ENCODE measurements at regions not wholly inside any gene's neighbourhood (a gene's known extent, or its start where the extent isn't known, plus 50 kb on each side); places are given as distances from the start of the nearest gene placed in this dataset.

DNA sequence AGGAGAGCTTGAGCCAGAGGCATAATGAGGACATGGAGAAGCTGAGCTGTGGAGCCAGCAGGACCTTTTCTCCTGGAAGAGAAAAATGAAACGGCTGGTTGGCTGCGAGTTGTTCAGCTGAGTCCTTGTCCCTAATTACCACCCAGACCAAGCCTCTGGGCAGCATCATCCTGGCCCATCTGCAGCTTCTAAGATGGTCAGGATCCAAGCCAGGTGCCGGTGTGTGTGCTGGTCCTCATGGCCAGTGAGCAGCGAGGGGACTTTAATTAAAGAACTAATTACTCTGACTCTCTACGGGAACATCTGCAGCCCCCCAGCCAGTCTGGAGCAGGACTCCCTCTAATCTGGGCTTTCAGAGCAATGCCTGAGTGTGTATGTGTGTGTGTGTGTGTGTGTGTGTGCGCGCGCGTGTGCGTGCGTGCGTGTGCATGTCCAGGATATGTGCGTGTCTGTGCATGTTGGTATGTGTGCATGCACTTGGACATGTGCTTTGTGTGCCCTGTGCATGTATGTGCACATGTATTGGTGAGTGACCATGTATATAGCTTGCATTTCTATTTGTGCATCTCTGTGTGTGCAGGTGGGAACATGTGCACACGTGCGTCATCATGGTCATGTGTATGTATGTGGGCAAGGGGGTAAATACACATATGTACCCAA, 173.9 kb downstream of the DHX35 start:
- no peak overlapping the region for H3K4me3 ChIP-seq (ENCODE audit: low read depth, low read length)
- no peak for DNase-seq (ENCODE audit: low read depth)
- TF ChIP-seq, protein P1, sequence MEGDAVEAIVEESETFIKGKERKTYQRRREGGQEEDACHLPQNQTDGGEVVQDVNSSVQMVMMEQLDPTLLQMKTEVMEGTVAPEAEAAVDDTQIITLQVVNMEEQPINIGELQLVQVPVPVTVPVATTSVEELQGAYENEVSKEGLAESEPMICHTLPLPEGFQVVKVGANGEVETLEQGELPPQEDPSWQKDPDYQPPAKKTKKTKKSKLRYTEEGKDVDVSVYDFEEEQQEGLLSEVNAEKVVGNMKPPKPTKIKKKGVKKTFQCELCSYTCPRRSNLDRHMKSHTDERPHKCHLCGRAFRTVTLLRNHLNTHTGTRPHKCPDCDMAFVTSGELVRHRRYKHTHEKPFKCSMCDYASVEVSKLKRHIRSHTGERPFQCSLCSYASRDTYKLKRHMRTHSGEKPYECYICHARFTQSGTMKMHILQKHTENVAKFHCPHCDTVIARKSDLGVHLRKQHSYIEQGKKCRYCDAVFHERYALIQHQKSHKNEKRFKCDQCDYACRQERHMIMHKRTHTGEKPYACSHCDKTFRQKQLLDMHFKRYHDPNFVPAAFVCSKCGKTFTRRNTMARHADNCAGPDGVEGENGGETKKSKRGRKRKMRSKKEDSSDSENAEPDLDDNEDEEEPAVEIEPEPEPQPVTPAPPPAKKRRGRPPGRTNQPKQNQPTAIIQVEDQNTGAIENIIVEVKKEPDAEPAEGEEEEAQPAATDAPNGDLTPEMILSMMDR (conservative IDR thresholded peaks at IDR 0.05; ENCODE audit: low read depth, low read length): no peak

DNA sequence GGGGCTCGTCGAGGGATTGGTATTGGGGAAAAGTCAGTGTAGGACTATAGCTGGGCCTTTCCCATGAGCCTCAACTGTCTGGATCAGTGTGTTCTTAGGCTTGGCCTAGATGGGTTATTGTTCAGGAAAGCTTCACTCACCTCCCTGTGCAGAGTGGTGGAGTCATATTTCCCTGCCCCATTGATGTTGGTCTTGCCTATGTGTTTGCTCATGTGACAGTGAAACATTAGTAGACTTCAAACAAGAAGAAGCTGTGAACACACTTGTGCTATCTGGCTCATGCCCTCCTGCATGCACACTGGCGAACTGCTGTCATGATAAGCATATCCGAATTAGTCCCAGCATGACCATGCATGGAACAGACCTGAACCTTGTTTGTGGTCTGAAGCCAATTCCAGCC, 171.1 kb downstream of the DHX35 start:
- no peak for DNase-seq (ENCODE audit: low read depth)
- TF ChIP-seq, protein P1 (conservative IDR thresholded peaks at IDR 0.05; ENCODE audit: low read depth, low read length): no peak
- H3K4me3 ChIP-seq (ENCODE audit: low read depth, low read length): no peak overlapping the region

GRCh38 chr20:39132511-39132910, 170.4 kb downstream of the DHX35 start:
- DNase-seq (ENCODE audit: low read depth): no peak
- no peak overlapping the region for H3K4me3 ChIP-seq (ENCODE audit: low read depth, low read length)
- TF ChIP-seq, protein P1 (conservative IDR thresholded peaks at IDR 0.05; ENCODE audit: low read depth, low read length): no peak

- no peak overlapping the region for H3K4me3 ChIP-seq (ENCODE audit: low read depth, low read length)
- TF ChIP-seq, protein P1 (conservative IDR thresholded peaks at IDR 0.05; ENCODE audit: low read depth, low read length): no peak
- no peak for DNase-seq (ENCODE audit: low read depth)
Observed at GRCh38 chr20:39132093-39132492, 169.9 kb downstream of the DHX35 start.

DNA sequence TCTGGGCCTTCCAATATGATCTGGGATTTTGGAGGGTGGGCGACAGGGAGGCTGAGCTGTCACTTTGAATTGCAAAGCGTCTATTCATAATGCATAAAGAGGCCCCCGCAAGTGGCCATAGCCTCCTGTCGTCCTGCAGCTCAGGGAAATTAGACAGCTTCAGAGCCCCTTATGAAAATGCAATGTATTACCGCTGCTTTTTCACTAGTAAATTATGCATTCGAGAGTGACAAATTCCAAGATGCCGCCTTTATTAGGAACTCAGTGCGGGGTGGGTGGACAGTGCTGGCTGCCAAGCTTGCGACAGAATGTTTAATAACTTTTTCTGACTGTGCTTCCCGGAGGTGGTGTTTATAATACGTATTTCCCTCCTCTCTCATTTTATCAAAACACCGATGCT, 168.5 kb downstream of the DHX35 start:
- no peak for DNase-seq (ENCODE audit: low read depth)
- TF ChIP-seq, protein P1 (conservative IDR thresholded peaks at IDR 0.05; ENCODE audit: low read depth, low read length): no peak

GRCh38 chr20:39129523-39129922, 167.4 kb downstream of the DHX35 start:
- no peak overlapping the region for H3K4me3 ChIP-seq (ENCODE audit: low read depth, low read length)
- TF ChIP-seq, protein P1 (conservative IDR thresholded peaks at IDR 0.05; ENCODE audit: low read depth, low read length): no peak
- DNase-seq (ENCODE audit: low read depth): no peak

More for the DNA sequence above, 168.5 kb downstream of the DHX35 start:
- H3K4me3 ChIP-seq (ENCODE audit: low read depth, low read length): no peak overlapping the region

DNA sequence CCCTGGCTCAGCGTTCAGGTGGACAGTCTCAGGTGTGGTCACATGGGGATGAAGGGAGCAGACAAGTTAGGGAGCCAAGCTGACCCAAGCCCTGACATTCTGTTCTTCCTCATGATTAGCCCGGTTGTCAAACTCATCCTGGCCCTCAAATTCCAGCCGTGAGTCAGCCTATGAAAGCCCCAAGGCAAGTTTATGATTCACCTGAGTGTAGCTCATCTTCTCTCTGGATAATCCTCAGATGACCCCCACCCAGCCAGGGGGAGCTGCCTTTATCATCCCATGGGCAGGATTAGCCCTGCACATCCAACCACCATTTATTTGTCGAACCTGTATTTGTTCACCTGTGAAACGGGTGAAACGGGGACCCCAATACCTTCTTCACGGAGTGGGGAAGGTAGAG, 161.9 kb downstream of the DHX35 start:
- DNase-seq (ENCODE audit: low read depth): no peak
- TF ChIP-seq, protein P1 (conservative IDR thresholded peaks at IDR 0.05; ENCODE audit: low read depth, low read length): no peak
- H3K4me3 ChIP-seq (ENCODE audit: low read depth, low read length): no peak overlapping the region

Measured in epithelial cell of proximal tubule (primary cell).